A204.1 (cell line): ENCODE measurements at regions not wholly inside any gene's neighbourhood (a gene's known extent, or its start where the extent isn't known, plus 50 kb on each side); places are given as distances from the start of the nearest gene placed in this dataset.

Source experiments
- FAIRE-seq: peaks from 2 replicates; lab custom pipeline; 2012; peaks lifted over from hg19 to GRCh38; lab: Jason Lieb, UNC

DNA sequence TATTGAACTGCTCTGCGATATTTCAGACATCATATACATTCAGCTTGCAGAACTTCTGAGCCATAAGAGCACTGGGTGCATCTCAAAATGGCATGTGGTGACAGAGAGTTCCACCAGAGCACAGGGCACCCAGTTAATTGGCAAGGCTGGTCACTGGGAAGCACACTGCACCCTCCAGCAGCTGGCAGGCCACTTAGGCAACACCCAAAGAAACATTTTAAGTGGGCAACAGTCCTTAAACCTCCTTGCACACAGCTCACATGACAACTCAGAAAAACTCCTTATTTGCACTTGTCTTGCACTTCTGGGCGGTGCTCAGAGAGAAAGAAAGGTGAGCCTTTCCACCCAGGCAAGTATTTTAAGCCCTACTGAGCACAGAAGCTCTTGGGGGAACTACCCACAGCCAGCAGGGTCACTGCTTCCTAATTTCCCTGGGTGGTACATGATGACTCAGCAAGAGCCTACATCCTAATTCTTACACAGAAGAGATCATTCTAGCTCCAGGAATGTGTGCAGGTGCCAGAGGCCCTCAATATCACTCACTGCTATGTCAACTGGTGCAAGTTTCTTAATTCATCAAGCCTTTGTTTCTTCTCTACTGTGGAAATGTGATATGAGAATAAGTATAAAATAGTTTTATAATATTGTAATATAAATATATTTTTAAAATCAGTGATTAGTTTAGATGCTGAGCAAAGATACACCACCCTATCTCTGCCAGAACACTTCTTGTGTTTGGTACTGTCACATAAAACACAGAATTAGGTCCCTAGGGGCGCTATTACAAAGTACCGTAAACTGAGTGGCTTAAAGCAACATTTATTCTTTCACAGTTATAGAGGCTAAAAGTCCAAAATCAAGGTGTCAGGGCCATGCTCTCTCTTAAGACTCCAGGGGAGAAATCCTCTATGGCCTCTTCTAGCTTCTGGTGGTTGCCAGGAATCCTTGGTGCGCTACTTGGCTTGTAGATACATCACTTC, 155.1 kb upstream of the PPARGC1A start:
- FAIRE-seq = no peak

DNA sequence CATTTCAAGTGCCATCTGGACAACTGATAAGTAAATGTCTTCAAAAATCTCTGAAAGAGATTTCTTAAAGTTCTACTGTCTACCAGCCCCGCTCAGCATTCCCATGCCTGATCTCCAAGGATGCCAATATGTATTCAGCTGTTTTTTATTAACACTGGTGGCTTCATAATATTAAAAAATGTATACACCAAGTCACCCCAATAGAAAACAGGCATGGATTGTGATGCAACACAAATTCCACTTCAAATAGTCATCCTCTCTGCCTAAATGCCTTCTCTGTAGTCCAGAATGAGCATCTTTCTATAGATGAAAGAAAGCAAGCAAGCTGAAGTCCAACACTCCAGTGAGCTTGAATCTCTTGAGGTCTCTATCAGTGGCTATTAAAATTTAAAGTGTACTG, 152.2 kb upstream of the PPARGC1A start:
- FAIRE-seq = no peak

GRCh38 chr4:24040811-24041210, 151.0 kb upstream of the PPARGC1A start:
- FAIRE-seq = no peak

GRCh38 chr4:24033626-24034025, 143.8 kb upstream of the PPARGC1A start:
- FAIRE-seq = no peak

GRCh38 chr4:24032371-24032989, 142.6 kb upstream of the PPARGC1A start:
- no peak for FAIRE-seq

DNA sequence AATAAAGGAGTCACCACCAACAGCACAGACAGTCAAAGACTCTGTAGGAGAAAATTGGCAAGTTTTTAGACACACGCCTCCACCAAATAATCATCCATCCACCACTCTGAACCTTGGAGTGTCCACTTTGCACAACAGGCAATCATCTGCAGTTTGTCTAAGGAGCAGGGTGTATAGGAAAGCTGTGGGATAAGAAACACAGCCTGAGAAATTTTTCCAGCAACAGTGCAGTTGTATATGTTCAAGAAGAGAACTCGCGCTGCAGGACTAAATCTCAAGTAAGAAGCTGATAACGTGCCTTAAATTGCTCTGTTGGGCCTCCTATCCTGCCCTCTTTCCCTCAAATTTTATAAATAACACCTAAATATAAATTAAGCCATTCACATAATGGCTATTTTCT, 136.7 kb upstream of the PPARGC1A start:
- no peak for FAIRE-seq

DNA sequence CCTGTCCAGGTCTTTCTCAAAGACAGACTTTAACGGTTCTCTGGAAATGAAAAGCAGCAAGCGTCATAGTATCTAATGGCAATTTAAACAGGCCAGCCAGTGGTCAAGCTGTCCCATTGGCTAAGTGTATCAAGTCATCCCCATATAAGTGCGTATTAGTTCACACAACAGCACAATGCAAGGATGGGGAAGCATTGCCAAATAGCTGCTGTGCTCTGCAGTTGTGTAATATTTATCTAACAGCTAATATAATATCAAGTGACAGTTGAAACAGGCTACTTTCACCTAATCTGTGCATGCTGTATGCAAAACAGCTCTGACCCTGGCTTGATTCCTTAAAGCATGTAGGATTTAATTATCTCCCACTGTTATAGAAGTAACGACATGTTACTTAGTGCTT, 134.8 kb upstream of the PPARGC1A start:
- FAIRE-seq = no peak

GRCh38 chr4:24024157-24024556, 134.3 kb upstream of the PPARGC1A start:
- FAIRE-seq = no peak

- no peak for FAIRE-seq
Measured at GRCh38 chr4:24015782-24016181, 125.9 kb upstream of the PPARGC1A start.

DNA sequence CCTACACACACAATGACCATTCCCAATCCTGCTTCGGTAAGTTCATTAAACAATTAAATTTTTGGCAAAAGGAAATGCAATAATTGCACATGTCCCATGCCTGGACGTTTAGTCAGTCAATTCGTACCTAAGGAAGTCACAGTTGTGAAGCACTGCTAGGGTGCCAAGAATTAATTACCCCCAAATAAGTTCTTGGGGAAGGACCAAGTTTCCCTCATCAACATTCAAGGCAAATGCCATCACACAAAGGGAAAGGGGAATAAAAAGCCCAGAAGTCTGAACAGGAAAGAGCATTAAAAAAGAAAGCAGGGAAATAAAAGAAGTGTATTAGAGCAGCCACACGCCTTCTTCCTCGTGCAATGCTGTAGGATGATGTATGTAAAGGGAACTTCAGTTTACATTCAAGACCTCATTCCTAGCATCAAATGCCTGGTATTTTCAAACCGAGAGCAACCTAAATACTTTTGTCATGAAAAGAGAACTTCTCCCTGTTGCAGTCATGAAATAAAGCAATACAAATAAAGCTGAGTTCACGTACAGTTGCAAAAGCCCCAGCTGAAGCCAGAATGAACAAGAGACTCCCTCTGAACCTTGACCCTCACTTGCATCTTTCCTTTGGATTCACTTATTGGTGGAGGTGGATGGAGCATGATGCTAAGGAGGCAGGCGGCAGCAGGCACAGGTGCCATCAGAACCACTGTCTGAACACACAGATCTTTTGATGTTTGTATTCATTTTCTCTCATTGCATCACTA, 124.0 kb upstream of the PPARGC1A start:
- no peak for FAIRE-seq

DNA sequence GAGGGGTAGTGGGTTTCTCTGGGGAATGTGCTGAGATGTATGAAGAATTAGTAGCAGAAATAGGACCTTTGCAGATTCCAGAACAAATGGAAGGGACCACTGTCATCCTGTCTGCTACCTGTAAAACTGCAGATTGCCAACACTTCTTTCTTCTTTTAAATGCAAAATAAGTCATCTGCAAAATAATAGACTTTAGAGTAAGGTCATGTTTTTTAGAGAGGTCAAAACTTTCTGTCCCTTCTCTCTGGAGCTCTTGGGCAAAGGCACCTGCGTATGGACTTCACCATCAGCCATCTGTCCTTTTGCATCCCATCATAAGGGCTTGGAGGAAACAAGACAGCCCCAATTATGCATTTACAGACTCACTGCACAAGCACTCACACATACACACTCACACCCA, 121.1 kb upstream of the PPARGC1A start:
- FAIRE-seq = no peak

GRCh38 chr4:24010573-24010972, 120.7 kb upstream of the PPARGC1A start:
- FAIRE-seq = no peak

- FAIRE-seq = no peak
Measured at GRCh38 chr4:24007860-24008261, 118.0 kb upstream of the PPARGC1A start.

- no peak for FAIRE-seq
Measured at GRCh38 chr4:24006269-24006668, 116.4 kb upstream of the PPARGC1A start.

GRCh38 chr4:24003926-24004325, 114.1 kb upstream of the PPARGC1A start:
- FAIRE-seq = no peak

- no peak for FAIRE-seq
Measured at GRCh38 chr4:24003496-24003895, 113.6 kb upstream of the PPARGC1A start.

DNA sequence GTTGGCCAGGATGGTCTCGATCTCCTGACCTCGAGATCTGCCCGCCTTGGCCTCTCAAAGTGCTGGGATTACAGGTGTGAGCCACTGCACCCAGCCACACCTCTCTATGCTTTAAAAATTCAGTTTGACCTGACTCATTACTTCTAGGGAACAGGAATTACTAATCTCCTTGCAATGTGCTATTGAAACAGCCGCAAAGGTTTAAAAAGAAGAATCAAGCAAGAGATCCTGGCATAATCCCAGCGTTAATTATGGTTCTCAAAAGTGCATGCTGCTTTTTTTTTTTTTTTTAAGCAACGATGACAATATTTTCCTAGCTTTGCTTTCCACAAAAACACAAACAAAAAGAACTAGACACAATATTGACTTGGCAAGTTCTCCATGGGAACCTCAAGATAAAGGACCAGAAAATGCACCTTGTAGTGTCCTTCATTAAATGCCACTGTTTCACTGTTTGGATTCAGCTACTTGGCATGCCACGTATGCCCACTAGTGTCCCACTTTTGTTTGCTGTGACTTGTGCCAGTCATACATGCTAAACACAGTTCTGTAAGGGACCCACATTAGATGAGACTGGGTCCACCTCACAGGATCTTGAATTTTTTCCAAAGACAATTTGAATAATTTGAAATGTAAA, 112.6 kb upstream of the PPARGC1A start:
- FAIRE-seq = no peak

DNA sequence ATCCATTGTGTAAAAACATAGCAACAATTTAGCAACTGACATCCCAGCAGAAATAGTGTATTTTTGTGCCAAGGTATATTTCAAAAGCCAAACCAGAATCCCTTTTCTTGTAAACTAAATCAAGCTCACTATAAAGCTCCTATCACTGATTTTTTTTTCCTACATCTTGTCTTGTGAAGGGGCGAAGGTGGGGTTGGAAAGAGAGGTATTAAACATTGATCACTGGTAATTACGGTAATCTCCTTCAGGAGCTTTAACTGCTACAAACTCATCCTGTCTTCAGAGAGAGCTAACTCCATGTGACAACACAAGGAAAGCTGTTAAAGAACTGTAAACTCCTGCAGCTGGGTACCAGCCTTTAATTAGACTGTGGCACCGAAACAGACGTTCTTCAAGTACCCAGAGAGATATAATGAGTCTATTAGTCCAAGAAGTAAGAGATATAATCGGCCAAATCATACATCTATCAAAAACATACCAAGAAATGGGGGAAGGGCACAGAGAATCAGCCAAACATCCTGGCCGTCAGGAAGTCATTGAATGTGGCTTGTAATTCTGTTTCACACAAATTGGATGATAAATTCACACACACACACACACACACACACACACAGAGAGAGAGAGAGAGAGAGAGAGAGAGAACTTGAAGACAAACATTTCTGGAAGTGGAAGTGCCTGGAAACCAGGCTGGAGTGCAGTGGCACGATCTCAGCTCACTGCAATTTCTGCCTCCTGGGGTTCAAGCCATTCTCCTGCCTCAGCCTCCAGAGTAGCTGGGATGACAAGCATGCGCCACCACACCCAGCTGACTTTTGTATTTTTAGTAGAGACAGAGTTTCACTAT, 111.9 kb upstream of the PPARGC1A start:
- no peak for FAIRE-seq

- FAIRE-seq = no peak
Measured at GRCh38 chr4:24000470-24000831, 110.6 kb upstream of the PPARGC1A start.

DNA sequence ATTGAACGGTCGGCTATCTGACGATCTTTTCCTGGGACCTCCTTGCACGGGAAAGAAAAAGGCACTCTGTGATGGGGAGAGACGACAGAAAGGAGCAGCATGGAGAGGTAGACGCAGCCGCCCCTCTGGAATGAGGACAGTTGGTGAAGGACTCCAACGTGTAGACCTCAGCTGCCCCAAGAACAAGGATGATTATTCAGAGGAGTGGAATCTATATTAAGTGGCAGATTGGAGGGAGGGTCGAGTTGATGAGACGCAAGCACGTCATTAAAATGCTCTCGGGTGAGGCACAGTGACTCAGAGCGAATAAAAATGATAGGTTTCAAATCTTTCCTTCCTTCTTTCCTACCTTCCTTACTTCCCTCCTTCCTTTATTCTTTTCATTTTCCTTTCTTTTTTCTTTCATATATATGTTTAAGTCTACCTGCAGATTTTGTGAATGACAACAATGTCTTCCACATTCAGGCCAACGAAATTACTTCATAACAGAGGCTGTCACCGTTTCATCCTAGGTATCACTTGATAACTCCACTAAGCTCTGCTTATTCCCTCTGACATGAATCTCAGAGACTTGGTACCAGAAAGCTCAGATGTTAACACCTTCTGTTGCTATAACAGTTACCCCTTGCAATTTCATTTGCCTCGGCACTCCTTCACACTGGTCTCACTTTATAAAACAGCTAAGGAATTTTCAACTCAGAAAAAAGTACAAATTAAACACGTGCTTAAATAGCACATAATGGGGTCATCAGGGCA, 110.0 kb upstream of the PPARGC1A start:
- no peak for FAIRE-seq

DNA sequence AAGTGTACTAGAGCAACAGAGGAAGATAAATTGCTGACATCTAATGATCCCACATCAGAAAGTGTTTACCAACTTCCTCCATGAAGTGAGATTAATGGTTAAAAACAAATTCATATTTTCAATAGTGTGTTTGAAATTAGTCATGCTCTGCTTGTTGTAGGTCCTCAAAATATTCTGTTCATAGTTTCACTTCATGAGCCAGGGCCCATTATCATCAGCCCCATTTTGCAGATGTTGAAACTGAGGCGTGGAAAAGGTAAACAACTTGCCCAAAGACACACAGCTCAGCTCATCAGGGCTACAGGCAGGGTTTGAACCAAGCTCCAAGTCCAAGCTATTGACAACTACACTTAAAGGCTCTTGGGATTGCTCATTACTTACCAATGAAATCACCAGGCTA, 103.5 kb upstream of the PPARGC1A start:
- no peak for FAIRE-seq
